ENCODE measurements at regions not wholly inside any gene's neighbourhood (a gene's known extent, or its start where the extent isn't known, plus 50 kb on each side); places are given as distances from the start of the nearest gene placed in this dataset.

DNA sequence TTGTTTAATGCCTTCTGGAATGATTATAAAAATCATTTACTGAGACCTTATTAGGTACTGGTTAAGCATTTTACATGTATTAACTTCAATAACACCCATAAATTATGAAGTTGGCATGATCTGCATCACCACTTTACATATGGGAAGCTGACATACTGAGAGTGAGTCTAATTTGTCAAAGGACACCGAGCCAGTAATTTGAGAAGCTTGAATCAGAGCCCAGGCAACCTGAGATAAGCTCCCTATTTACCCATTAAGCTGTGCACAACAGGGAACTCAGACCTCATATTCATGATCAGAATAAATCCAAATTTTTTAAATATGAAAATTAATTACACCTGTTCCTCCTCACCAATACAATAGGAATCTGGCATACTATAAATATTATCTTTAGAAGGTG, 247.9 kb upstream of the EPHA5 start:
- TF ChIP-seq CTCF (IDR thresholded peaks at IDR 0.05) (no peak), TCF7L2 (IDR thresholded peaks at IDR 0.05; ENCODE audit: low read depth, low read length) (no peak), REST (IDR thresholded peaks at IDR 0.05; ENCODE audit: insufficient read depth in 1 of 2, low read depth in 2 of 2, low read length in 1 of 2) (no peak)

Data from Panc1 (cell line).